WTC11 (cell line): ENCODE measurements at regions not wholly inside any gene's neighbourhood (a gene's known extent, or its start where the extent isn't known, plus 50 kb on each side); places are given as distances from the start of the nearest gene placed in this dataset.

Experiments used
- CTCF ChIP-seq: fragments of 200-600 bp; IDR thresholded peaks from 2 replicates; pipeline ENCODE4 v1.8.0; 2022; ENCODE audit warnings: antibody characterized with exemption
- E2F4 ChIP-seq: sonication (generic); formaldehyde crosslinking; IDR thresholded peaks from 2 replicates; pipeline ENCODE4 v1.8.1; 2022; ENCODE audit warnings: low read depth, mild to moderate bottlenecking, moderate library complexity, missing genetic modification reagents, borderline replicate concordance
- HMGXB4 ChIP-seq: sonication (generic); formaldehyde crosslinking; IDR thresholded peaks from 2 replicates; pipeline ENCODE4 v1.8.1; 2023; ENCODE audit warnings: mild to moderate bottlenecking, moderate library complexity, missing genetic modification reagents
- JUN ChIP-seq: sonication (generic); formaldehyde crosslinking; IDR thresholded peaks from 2 replicates; pipeline ENCODE4 v1.8.0; 2023; ENCODE audit warnings: mild to moderate bottlenecking, missing genetic modification reagents
- MAX ChIP-seq: sonication (generic); formaldehyde crosslinking; IDR thresholded peaks from 2 replicates; pipeline ENCODE4 v1.8.0; 2022; ENCODE audit warnings: mild to moderate bottlenecking, missing genetic modification reagents
- NR3C1 ChIP-seq: sonication (generic); formaldehyde crosslinking; conservative IDR thresholded peaks from 2 replicates; pipeline ENCODE4 v1.8.1; 2023; ENCODE audit warnings: low read depth, mild to moderate bottlenecking, missing genetic modification reagents
- SP1 ChIP-seq: sonication (generic); formaldehyde crosslinking; conservative IDR thresholded peaks from 2 replicates; pipeline ENCODE4 v1.8.1; 2022; ENCODE audit warnings: missing genetic modification reagents
- USF2 ChIP-seq: sonication (generic); formaldehyde crosslinking; IDR thresholded peaks from 2 replicates; pipeline ENCODE4 v1.8.1; 2023; ENCODE audit warnings: mild to moderate bottlenecking, missing genetic modification reagents, moderate library complexity
- ZBTB21 ChIP-seq: sonication (generic); formaldehyde crosslinking; IDR thresholded peaks from 2 replicates; pipeline ENCODE4 v1.8.1; 2023; ENCODE audit warnings: mild to moderate bottlenecking, missing genetic modification reagents, borderline replicate concordance
- ZNF532 ChIP-seq: fragments of 250-450 bp; sonication (Bioruptor Pico); IDR thresholded peaks from 2 replicates; pipeline ENCODE4 v1.9.0; 2021; ENCODE audit warnings: mild to moderate bottlenecking, borderline replicate concordance

- no peak for TF ChIP-seq MAX
- no peak for TF ChIP-seq JUN (CRISPR knock-in tag)
- TF ChIP-seq ZNF532 (CRISPR knock-in tag), result no peak
- no peak for TF ChIP-seq CTCF
- TF ChIP-seq HMGXB4 (CRISPR knock-in tag), result no peak
- TF ChIP-seq SP1 (CRISPR knock-in tag), result no peak
- TF ChIP-seq ZBTB21, result no peak
- no peak for TF ChIP-seq NR3C1
- TF ChIP-seq E2F4 (CRISPR knock-in tag), result no peak
- no peak for TF ChIP-seq USF2 (CRISPR knock-in tag)
These were observed 775.4 kb upstream of the CDH2 start for GRCh38 chr18:28952339-28952738.
